Hematopoietic multipotent progenitor cell treated with erythropoietin and hydrocortisone succinate and interleukin-3 and kit ligand, for 8 days (in vitro differentiated cells): ENCODE measurements at regions not wholly inside any gene's neighbourhood (a gene's known extent, or its start where the extent isn't known, plus 50 kb on each side); places are given as distances from the start of the nearest gene placed in this dataset.
"Not testable (repeated sequence)": the region's sequence is repeated elsewhere in the genome, so short reads cannot be mapped to it uniquely, and the experiment has no call there.

Source experiments
- DNase-seq: peaks from one replicate; pipeline ENCODE4 v3.0.0-alpha.2; 2015

GRCh38 chr2:87319705-87320104 lies 298.1 kb upstream of the PLGLB1 start:
- not testable (repeated sequence) for DNase-seq

DNA sequence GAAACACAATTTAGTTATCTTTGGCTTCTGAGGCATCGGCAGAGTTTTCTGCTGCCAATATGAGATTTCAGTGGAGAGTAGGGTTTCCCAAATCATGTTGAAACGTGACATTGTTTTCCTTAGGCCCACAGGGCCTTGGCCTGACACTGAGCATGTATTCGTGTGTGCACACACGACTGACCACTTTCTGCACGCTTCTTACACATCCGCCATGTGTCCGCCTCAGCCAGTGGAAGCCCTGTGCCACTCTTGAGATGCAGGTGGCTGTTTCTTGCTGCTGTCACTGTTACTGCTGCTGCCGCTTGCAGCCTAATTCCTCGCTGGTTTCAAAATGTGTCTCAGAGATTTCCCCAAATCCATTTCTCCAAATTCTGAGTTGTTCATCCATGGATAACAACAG lies 299.6 kb upstream of the PLGLB1 start:
- DNase-seq: not testable (repeated sequence)

DNA sequence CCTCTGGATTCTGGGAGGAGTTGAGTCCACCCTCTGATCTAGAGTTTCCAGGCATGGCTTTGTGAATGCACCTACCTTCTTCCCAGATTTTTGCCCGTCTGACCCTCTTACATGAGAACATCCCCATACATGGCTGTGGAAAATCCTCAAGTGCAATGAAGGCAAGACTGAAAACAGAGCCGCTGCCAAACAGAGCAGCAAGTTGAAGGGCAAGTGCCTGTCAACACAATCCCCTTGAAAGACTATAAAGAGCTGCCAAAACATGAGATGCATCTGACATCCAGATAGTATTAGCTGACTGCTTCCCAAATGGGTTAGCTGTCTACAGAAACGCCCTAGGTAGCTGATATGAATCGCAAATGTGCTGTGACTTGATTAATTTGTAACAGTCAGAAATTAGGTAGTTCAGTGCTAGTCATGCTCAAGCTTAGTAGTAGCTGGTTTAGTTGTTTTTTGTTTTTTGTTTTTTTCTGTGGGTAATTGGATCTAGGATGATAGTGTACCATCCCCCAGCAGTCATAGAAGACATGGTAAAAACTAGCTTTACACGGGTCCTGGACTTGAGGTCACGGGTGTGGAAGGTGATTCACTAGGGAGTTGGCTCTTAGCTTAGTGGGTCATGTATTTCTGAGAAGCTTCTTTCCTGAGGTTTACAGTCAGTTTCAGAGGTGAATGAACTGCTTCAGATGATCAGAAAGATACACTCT lies 302.8 kb upstream of the PLGLB1 start:
- peak; percentile 5 for DNase-seq

DNA sequence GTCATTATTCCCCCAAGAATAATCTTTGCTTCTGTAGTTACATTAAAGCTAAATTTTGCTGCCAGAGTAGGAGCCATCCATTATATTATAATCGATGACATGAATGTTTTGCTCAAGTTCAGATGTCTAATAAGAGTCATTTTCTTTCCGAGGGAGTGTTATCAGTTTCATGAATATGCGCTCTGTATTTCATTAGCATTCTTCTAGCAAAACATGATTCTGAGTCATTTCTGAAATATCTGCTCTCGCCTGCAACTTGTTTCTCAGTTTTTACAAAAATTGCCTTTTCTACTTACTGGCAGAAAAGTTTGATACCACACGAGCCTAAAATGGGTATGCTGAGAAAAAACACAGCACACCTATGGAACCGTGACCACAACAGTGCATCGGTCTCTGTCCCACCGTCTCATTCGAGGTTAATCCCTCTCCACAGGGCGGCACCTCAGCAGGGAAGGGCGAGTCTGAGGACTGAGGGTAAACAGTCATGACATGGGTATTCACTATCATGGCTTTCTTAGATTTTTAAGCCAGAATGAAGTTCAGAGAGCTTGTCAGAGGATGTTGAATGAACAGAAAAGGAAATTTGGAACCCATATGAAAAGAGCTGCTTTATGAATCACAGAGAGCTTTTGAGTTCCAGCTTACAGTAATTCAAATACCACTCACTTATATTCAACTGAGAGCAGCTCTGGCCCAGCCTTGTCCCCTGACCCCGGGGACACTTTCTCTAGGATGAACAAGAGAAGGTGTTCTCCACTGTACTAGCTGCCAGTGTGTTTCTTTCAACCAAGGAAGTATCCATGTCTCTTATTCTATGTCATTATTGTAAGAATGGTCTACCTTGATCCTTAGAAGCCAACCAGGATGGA lies 303.6 kb upstream of the PLGLB1 start:
- DNase-seq: not testable (repeated sequence)

DNA sequence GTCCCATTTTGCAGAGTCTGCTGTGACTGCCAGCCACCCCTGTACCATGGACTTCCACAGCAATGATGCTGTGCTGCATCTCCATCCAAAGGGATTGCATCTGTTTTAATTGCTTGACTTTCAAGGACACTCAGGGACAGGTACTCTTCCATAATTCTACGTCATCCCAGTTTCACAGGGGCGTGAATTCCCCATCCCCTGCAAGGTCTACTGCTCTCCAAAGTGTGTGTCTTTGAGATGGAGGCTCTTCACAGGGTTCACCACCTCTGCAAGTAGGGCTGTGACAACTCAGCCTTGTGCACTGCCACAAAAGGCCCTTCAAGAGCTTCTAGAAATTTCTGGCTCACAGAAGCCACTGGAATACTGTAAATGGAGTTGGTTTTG lies 304.3 kb upstream of the PLGLB1 start:
- DNase-seq: not testable (repeated sequence)

GRCh38 chr2:87326754-87327153 lies 305.1 kb upstream of the PLGLB1 start:
- not testable (repeated sequence) for DNase-seq

GRCh38 chr2:87327648-87328371 lies 306.2 kb upstream of the PLGLB1 start:
- not testable (repeated sequence) for DNase-seq

DNA sequence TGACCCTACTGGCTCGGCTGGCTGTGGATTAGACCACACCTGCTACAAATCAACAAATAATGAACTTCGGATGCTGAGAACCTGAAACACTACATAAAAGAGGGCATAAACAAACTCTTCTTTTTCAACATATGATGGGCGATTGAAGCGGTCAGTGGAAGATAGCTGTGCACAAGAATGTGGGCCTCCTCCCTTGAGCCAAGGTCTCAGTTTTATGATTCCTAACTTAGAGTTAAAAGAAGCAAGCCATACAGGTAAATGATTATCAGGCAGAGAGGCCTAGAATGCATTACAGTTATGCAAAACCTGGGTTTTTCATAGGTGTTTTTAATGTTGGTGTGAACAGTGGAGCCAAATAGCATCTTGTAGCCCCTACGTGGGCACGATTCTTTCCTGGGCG lies 307.9 kb upstream of the PLGLB1 start:
- DNase-seq: not testable (repeated sequence)

- not testable (repeated sequence) for DNase-seq
Observed at GRCh38 chr2:87330486-87330885, 308.8 kb upstream of the PLGLB1 start.

DNA sequence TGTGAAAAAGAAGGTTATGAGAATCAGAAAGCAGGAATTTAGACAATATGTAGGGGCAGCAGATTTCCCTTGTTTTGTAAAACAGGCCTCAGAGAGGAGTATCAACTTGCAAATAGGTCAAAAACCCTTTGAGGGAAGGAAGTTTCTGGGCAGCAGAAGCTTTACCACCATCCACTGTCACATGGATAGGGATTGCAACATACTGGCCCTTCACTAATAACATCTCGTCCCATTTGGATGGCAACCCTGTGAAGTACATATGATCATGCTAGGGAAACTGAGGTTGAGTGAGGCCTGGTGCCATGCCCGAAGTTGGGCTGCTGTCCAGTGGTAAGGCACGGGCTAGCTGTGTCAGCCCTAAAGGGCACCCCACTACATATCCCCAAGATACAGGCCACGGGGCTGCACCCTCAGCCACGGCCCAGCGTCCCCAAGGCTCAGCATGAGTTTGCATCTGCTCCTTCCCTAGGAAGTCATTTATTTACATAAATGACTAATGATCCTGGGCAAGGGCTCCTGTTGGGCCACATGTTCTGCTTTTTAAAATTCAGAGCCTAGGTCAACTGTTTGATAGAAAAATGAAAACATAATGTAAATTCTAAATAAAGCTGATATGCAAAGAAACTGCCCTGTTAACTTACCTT lies 310.4 kb upstream of the PLGLB1 start:
- DNase-seq: not testable (repeated sequence)

DNA sequence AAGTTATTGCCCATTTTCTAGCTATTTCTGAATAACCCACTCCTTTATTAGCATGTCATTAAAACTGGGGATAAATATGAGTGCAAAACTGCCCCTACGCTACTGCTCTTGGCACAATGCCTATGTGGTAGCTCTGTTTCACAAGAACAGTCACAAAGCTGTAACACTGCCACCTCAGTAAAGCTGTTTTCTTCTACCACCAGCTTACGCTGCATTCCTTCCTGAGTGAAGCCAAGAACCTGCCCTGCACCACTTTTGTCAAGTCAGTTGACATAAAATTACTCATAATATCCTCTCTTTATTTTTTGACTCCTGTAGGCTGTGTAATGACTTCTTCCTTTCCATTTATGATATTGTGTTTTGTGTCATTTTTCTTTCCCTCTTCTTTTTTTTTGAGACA lies 313.2 kb upstream of the PLGLB1 start:
- DNase-seq: not testable (repeated sequence)

GRCh38 chr2:87338998-87339397 lies 317.4 kb upstream of the PLGLB1 start:
- DNase-seq: not testable (repeated sequence)

DNA sequence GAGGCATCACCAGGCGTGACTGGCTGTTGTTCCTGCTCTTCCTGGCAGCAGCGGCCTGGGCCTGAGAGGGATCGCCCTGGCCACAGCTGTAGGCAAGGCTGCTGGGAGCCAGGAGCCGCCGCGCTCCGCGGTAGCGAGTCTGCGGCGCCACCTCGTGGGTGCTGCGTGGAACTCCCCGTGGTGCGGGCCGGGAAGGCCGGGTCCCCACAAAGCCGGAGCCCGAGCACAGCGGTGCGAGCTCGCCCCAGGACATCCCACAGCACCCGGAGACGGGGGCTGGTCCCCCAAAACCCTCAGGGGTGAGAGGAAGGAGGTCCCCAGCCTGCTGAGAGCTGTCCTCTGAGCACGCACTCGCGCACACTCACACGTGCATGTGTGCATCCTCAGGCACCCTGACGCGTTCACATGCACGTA lies 320.0 kb upstream of the PLGLB1 start:
- peak; percentile 42 for DNase-seq

DNA sequence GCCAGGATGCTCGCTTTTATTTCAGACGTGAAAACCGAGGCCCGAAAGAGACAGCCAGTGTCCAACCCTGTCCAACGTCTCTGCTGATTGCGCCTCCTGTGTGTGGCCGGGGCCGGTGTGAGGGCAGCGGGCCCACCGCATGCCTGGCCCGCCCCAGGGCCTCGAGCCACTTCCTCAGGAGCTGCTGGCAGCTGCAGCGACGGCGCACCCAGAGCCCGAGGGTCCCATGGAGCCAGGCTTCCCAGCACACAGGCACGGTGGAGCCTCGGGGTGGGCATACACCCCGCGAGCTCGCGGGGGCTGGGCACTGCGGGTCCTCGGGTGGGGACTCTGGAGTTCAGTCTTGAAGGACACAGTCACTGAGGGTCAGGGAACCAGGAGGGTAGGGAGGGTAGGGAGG lies 320.5 kb upstream of the PLGLB1 start:
- DNase-seq: not testable (repeated sequence)

GRCh38 chr2:87343347-87343746 lies 321.7 kb upstream of the PLGLB1 start:
- not testable (repeated sequence) for DNase-seq

- DNase-seq: peak; percentile 27
Observed at GRCh38 chr2:87345283-87345682, 323.6 kb upstream of the PLGLB1 start.

GRCh38 chr2:87348556-87348955 lies 326.9 kb upstream of the PLGLB1 start:
- DNase-seq: not testable (repeated sequence)

DNA sequence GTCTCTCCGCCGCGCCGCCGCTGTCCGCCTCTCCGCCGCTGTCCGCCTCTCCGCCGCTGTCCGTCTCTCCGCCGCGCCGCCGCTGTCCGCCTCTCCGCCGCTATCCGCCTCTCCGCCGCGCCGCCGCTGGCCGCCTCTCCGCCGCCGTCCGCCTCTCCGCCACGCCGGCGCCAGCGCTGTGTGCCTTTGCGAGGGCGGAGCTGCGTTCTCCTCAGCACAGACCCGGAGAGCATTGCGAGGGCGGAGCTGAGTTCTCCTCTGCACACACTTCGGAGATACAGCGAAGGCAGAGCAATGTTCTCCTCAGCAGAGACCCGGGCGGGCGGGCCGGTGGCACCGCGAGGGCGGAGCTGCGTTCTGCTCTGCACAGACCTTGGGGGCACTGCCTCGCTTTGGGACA lies 327.4 kb upstream of the PLGLB1 start:
- DNase-seq: not testable (repeated sequence)

DNA sequence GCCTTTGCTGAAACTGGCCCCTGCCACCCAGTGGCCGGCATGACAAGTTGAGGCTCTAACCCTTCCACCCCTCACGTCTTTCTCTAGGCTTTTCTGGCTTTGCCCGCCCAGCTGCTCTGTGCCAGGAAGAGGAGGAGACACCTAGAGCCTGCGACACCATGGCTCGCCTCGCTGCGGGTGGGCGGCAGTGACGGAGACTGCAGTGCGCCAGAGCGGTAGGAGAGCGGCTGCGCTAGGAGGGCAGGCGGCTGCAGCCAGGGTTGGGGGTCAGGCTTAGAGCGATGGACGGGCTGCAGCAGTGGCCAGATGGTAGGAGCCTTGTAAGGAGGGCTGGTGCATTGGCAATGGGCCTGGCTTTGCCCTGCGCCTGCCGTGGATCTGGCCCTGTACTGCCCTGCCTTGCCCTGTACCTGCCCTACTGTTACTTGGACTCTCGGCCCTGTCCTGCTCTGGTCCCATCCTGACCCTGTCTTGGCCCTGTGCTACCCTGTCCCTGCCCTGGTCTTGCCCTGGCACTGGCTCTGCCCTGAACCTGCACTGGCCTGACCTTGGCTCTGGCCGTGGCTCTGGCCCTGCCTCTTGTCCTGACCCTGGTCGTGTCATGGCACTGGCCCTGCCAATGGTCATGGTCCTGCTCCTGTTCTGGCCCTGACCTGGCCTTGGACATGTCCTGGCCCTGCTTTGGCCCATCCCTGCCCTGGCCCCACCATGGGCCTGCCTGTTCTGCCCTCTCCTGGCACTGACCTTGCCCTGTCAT lies 330.7 kb upstream of the PLGLB1 start:
- DNase-seq: not testable (repeated sequence)

DNA sequence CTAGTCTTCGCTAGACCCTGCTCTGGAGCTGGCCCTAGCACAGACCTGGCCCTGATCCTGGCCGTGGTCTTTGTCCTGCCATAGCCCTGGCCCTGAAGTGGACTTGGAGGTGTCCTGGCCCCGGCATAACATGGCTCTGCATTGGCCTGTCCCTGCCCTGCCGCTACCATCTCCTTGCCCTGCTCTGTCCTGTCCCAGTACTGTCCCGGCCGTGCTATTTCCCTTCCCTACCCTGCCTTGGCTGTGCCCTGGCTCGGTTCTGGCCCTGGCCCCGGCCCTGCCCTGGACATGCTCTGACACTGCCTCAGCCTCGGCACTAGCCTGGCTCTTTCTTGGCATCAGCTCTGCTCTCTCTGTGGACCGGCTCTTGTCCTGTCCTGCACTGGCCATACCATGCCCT lies 331.8 kb upstream of the PLGLB1 start:
- DNase-seq: not testable (repeated sequence)

DNA sequence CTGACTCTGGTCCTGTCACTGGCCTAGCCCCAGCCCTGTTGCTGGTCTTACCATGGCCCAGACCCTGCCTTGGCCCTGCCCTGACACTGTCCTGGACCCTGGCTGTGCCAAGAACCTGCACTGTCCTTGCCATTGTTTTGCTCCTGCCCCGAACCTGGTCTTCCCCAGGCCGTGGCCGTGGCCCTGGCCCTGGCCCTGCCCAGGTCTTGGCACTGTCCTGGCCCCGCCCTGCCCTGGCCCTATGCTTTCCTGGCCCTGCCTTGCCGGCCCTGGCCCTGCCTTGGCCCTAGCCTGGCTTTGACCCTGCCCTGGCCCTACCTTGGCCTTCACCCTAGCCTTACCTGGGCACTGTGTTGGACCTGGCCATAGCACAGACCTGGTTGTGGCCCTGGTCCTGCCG lies 332.5 kb upstream of the PLGLB1 start:
- DNase-seq: not testable (repeated sequence)

- not testable (repeated sequence) for DNase-seq
Observed at GRCh38 chr2:87360250-87360649, 338.6 kb upstream of the PLGLB1 start.
